ENCODE measurements at regions not wholly inside any gene's neighbourhood (a gene's known extent, or its start where the extent isn't known, plus 50 kb on each side); places are given as distances from the start of the nearest gene placed in this dataset.

GRCh38 chr5:107215611-107216010, 455.1 kb downstream of the EFNA5 start:
- DNase-seq: no peak

DNA sequence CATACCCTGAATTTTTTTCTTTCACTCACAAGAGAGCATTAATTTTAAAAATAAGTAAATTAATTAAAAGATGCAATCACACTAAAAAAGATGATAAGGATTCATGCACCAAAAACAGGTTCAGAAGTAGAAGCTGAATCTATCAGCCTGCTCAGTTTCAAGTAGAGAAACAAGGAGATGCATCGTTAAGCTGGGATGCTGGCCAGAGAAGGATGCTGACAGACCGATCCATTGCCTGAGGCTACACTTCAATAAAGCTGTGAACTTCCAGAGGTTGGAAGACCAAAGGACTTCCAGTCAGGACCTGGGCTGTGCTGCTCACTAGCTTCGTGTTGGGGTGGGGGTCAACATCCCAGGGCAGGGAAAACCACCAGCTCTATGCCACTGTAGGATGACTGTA, 457.7 kb downstream of the EFNA5 start:
- no peak for DNase-seq

GRCh38 chr5:107211630-107212029, 459.1 kb downstream of the EFNA5 start:
- DNase-seq: no peak

DNA sequence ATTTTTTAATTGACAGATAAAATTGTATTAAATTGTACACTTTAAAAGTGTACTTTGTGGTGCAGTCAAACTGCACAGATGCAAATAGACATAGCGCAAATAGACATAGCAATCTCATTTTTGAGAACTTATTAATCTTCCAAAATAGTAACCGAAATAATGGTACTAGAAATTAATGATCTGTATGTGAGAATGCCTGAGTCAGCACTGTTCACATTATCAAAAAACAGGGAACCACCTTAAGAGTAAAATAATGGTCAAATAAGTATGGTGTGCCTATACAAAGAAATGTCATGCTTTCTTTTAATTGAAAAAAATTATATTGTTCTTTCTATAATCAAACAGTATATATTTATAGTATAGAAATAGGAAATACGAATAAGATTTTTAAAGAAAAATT, 461.9 kb downstream of the EFNA5 start:
- no peak for DNase-seq

GRCh38 chr5:107204413-107204812, 466.3 kb downstream of the EFNA5 start:
- DNase-seq: no peak

- no peak for DNase-seq
Observed at GRCh38 chr5:107203243-107203642, 467.5 kb downstream of the EFNA5 start.

DNA sequence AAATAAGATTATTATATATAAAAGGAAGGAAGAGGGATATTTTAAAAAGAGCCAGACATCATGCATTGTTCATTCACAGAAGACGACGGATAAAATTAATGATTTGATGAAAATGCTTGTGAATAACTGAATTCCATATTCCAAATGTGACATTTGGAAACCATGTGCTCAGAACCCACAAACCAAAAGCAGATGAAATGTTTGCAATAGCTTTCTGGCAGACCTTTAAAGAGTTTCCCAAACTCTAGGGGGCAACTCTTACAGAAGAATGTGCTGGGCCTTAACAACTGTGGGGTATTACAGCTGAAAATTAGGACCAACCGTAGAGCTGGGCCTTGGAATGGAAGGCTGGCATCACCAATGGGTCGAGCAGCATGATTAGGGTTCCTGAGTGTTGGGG, 471.0 kb downstream of the EFNA5 start:
- no peak for DNase-seq

GRCh38 chr5:107196500-107197059, 474.2 kb downstream of the EFNA5 start:
- no peak for DNase-seq

DNA sequence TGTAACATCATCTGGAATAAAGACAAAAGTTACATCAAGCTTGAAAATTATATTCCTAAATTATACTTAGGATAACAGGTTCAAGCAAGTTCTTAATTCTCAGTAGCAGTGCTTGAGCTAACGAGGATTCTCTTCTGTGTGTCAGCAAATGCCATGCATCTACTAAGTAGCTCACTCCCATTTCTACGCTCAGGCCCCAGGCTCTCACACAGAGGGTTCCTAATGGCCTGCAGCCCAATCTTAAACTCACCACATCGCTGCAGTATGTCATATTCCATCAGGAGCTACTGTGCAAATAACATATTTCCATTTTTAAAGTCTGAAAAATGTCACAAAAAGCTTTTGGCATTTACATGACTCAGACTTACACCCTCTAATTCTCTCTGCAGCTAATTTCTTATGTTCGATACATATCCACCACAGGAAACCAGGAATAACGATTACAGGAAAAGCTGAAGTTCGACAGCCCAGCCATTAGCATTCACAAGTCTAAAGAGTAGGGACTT, 474.8 kb downstream of the EFNA5 start:
- no peak for DNase-seq

DNA sequence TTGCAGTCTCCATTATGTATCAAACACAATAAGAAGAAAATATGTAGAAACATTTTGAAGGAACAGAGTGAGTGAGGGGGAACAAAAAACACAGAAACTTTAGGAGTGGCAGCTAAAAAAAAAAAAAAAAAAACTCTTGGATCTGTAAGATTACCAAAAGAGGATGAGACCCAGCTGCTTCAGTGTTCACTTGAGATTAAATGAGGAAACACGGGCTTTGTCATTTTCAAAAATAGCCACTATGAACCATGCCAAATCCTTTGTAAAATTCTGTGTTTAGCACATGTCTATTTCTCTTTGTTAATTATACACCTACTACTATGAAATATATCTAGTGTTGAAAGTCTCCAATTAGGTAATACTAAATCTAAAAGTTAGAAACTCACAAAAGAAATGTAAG, 485.9 kb downstream of the EFNA5 start:
- DNase-seq: no peak

- no peak for DNase-seq
Observed at GRCh38 chr5:107184066-107184465, 486.7 kb downstream of the EFNA5 start.

- no peak for DNase-seq
Observed at GRCh38 chr5:107170620-107171019, 500.1 kb downstream of the EFNA5 start.

GRCh38 chr5:107169867-107170266, 500.9 kb downstream of the EFNA5 start:
- no peak for DNase-seq

DNA sequence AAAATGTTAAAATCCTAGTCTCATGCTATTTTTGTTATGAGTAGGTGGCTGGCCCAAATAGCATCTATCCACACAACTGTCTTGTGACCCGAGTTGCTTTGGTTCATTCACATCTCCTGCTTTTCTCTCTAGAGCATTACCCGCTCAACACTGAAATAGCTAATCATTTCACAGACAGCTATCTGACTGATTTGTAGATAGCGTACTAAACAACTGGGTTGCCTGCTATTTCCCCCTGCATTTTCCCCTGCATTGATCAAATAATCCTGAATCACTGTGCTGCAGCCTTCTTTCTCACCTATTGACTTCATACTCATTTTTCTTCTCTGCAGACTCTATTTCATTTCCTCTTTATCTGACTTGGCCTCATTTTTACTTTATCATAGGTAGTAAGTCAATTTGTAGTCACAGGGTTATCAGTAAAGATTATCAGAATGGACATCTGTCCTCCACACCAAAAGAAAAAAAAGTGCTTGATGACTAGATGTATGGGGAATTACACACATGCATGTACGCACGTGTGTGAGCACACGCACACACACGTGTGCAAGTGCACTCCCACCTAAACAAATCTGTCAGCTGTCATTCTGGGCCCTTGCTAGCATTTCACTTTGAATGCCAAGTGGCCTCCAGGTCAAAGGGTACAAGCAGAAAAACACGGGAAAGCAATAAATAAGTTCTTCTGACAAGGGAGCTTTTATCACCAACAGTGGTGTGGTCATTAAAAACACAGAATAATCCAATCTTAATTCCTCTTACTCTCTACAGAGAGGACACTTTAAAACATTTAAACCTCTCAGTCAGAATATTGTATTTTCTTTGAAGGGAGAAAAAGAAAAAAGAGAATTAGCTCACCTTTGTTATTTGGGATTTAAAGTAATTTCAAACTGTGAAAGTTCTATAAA, 501.6 kb downstream of the EFNA5 start:
- DNase-seq: no peak

- DNase-seq: no peak
Observed at GRCh38 chr5:107168086-107168485, 502.7 kb downstream of the EFNA5 start.

DNA sequence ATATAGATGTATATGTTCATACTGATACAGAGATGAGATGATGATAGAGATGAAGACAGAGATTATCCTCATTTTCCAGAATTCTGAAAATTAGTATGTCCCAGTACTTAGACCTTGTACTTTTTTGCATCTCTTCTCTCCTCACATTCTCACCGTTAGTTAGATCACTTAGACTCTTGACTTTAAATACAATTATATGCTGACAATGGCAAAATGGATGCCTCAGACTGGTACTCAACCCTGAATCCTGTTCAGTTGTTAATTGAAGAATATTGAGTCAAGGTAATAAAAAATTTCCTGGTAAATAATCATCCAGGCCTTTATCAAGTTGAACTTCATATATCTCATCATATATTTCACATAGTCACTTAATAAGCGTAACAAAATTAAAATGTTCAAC, 505.4 kb downstream of the EFNA5 start:
- DNase-seq: no peak

GRCh38 chr5:107157809-107158208, 512.9 kb downstream of the EFNA5 start:
- no peak for DNase-seq

GRCh38 chr5:107155707-107156106, 515.0 kb downstream of the EFNA5 start:
- no peak for DNase-seq

DNA sequence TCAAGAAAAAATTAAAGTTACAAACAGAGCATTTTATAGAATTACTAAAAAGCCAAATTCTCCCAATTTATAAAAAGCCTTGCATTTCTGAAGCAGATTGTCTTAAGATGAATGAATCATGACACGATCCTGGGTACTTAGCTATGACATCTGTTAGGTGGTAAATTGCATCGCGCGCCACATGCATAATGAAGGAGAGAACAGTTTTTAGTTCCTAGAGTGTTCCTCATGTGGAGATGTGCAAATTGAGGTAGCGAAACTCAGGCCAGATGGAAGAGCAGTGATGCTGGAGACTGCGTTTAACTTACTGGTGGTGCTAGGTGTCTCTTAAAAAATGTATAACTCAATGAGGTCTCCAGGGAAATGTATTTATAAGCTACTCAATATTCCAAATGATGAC, 516.1 kb downstream of the EFNA5 start:
- DNase-seq: no peak

- no peak for DNase-seq
Observed at GRCh38 chr5:107153283-107153682, 517.5 kb downstream of the EFNA5 start.

- DNase-seq: no peak
Observed at GRCh38 chr5:107149243-107150005, 521.3 kb downstream of the EFNA5 start.

GRCh38 chr5:107147589-107147988, 523.1 kb downstream of the EFNA5 start:
- DNase-seq: no peak

- DNase-seq: no peak
Observed at GRCh38 chr5:107146901-107147300, 523.8 kb downstream of the EFNA5 start.

GRCh38 chr5:107135391-107135790, 535.3 kb downstream of the EFNA5 start:
- no peak for DNase-seq
